ENCODE measurements at regions not wholly inside any gene's neighbourhood (a gene's known extent, or its start where the extent isn't known, plus 50 kb on each side); places are given as distances from the start of the nearest gene placed in this dataset.

GRCh38 chr1:234938135-234938534 lies 190.5 kb downstream of the TOMM20 start:
- DNase-seq, result no peak
- Histone ChIP-seq H3K4me1 (ENCODE audit: control extremely low read depth in 1 of 4, control insufficient read depth in 4 of 4, insufficient read depth in 4 of 4, low read length in 3 of 4) (peaks cover 2 to 26% (median 12%) of the 10 kb centered on the region in 4 experiments), H3K4me3 (ENCODE audit: control insufficient read depth in 1 of 7, extremely low read depth in 1 of 7, insufficient read depth in 4 of 7, low read depth in 2 of 7, low read length in 6 of 7) (no peak overlapping the region), H3K27ac (ENCODE audit: insufficient read depth in 1 of 2, low read depth in 1 of 2, low read length in 2 of 2, poor library complexity in 1 of 2, severe bottlenecking in 2 of 2) (no peak overlapping the region), H3K27me3 (replicated peaks in 2 of 5; ENCODE audit: control insufficient read depth in 4 of 5, insufficient read depth in 5 of 5, low read length in 4 of 5) (no peaks in the 10 kb centered on the region), H3K9me3 (ENCODE audit: control extremely low read depth in 1 of 5, control insufficient read depth in 4 of 5, insufficient read depth in 2 of 5, low read depth in 1 of 5, low read length in 4 of 5) (no peaks in the 10 kb centered on the region), H3K36me3 (ENCODE audit: control insufficient read depth in 4 of 4, insufficient read depth in 4 of 4, low read length in 3 of 4) (no peaks in the 10 kb centered on the region)
- ChIA-PET POLR2A (no interaction called here), CTCF (interaction anchor here (1.1 to 1.6 kb wide), 2 partner anchors 8 to 21 kb away, joined by 3 to 4 read pairs; no protein-coding TSS in a partner anchor)
- WGBS (ENCODE audit: insufficient coverage), result no CpG with 5 or more reads among the region's 1 CpG

GRCh38 chr1:234936612-234937389 lies 191.8 kb downstream of the TOMM20 start:
- H3K4me1 ChIP-seq (ENCODE audit: control extremely low read depth in 1 of 4, control insufficient read depth in 4 of 4, insufficient read depth in 4 of 4, low read length in 3 of 4), result peaks cover 2 to 31% (median 13%) of the 10 kb centered on the region in 4 experiments
- ChIA-PET CTCF (no interaction called here), POLR2A (interaction anchor here (0.5 kb wide), 1 partner anchor 10 kb away, joined by 3 read pairs; no protein-coding TSS in a partner anchor)
- WGBS (ENCODE audit: insufficient coverage), result 100% methylated on average over 1 of the region's 7 CpGs
- no peaks in the 10 kb centered on the region for H3K9me3 ChIP-seq (ENCODE audit: control extremely low read depth in 1 of 5, control insufficient read depth in 4 of 5, insufficient read depth in 2 of 5, low read depth in 1 of 5, low read length in 4 of 5)
- no peak for DNase-seq
- H3K4me3 ChIP-seq (ENCODE audit: control insufficient read depth in 1 of 7, extremely low read depth in 1 of 7, insufficient read depth in 4 of 7, low read depth in 2 of 7, low read length in 6 of 7), result no peak overlapping the region
- no peak overlapping the region for H3K27ac ChIP-seq (ENCODE audit: insufficient read depth in 1 of 2, low read depth in 1 of 2, low read length in 2 of 2, poor library complexity in 1 of 2, severe bottlenecking in 2 of 2)
- no peaks in the 10 kb centered on the region for H3K36me3 ChIP-seq (ENCODE audit: control insufficient read depth in 4 of 4, insufficient read depth in 4 of 4, low read length in 3 of 4)
- no peaks in the 10 kb centered on the region for H3K27me3 ChIP-seq (replicated peaks in 2 of 5; ENCODE audit: control insufficient read depth in 4 of 5, insufficient read depth in 5 of 5, low read length in 4 of 5)

DNA sequence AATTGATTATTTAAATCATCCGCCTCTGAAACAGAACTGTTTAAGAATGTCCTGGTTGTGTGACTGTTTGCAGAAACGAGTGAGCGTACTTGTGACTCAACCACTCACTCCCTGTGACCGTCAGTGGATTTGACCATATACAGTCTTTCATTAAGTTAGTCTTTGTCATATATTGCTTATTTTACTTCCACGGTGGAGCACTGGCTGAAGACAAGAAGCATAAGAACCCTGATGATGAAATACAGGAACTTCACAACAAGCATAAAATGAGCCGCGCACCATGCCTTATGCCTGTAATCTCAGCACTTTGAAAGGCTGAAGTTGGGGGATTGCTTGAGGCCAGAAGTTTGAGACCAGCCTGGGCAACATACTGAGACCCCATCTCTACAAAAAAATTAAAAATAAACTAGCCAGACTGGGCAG lies 194.0 kb downstream of the TOMM20 start:
- peak in 2 of 3 donors; percentile 52 to 60 for DNase-seq
- Histone ChIP-seq H3K36me3 (ENCODE audit: control insufficient read depth in 4 of 4, insufficient read depth in 4 of 4, low read length in 3 of 4) (no peaks in the 10 kb centered on the region), H3K27ac (ENCODE audit: insufficient read depth in 1 of 2, low read depth in 1 of 2, low read length in 2 of 2, poor library complexity in 1 of 2, severe bottlenecking in 2 of 2) (no peak overlapping the region), H3K9me3 (ENCODE audit: control extremely low read depth in 1 of 5, control insufficient read depth in 4 of 5, insufficient read depth in 2 of 5, low read depth in 1 of 5, low read length in 4 of 5) (no peaks in the 10 kb centered on the region), H3K4me3 (ENCODE audit: control insufficient read depth in 1 of 7, extremely low read depth in 1 of 7, insufficient read depth in 4 of 7, low read depth in 2 of 7, low read length in 6 of 7) (no peak overlapping the region), H3K4me1 (ENCODE audit: control extremely low read depth in 1 of 4, control insufficient read depth in 4 of 4, insufficient read depth in 4 of 4, low read length in 3 of 4) (peaks cover 2 to 31% (median 13%) of the 10 kb centered on the region in 4 experiments), H3K27me3 (replicated peaks in 2 of 5; ENCODE audit: control insufficient read depth in 4 of 5, insufficient read depth in 5 of 5, low read length in 4 of 5) (no peaks in the 10 kb centered on the region)
- ChIA-PET CTCF (interaction anchor here (1.4 to 2.5 kb wide), 2 partner anchors 9 to 15 kb away, joined by 3 to 9 read pairs; no protein-coding TSS in a partner anchor), POLR2A (no interaction called here)
- 86% methylated on average over 4 of the region's 7 CpGs for WGBS (ENCODE audit: insufficient coverage)

DNA sequence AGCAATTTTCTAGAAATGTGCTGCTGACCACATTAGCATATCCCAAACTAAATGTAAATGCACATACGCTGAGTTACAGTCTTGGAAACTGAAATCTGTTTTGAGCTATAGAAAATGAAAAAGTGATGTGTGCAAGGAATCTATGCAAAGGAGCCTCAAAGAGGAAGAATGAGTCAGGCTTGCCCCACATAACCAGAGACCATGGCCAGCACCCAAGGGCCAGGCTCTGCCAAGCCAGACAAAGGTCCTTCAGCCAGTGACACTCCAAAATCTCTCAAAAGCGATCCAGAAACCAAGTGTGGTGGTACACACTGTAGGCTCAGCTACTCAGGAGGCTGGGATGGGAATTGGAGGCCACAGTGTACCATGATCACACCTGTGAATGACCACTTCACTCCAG lies 195.2 kb downstream of the TOMM20 start:
- CTCF ChIA-PET, result interaction anchor here (1.0 to 2.5 kb wide), 7 partner anchors 8 to 161 kb away, joined by 3 to 9 read pairs (median 4); no protein-coding TSS in a partner anchor
- no peaks in the 10 kb centered on the region for H3K36me3 ChIP-seq (ENCODE audit: control insufficient read depth in 4 of 4, insufficient read depth in 4 of 4, low read length in 3 of 4)
- POLR2A ChIA-PET, result interaction anchor here (0.6 to 1.0 kb wide), 2 partner anchors 29 to 246 kb away, joined by 8 to 10 read pairs; no protein-coding TSS in a partner anchor
- DNase-seq, result peak in 2 of 3 donors; percentile 68 to 76
- no peaks in the 10 kb centered on the region for H3K9me3 ChIP-seq (ENCODE audit: control extremely low read depth in 1 of 5, control insufficient read depth in 4 of 5, insufficient read depth in 2 of 5, low read depth in 1 of 5, low read length in 4 of 5)
- no peaks in the 10 kb centered on the region for H3K27me3 ChIP-seq (replicated peaks in 2 of 5; ENCODE audit: control insufficient read depth in 4 of 5, insufficient read depth in 5 of 5, low read length in 4 of 5)
- peaks cover 4 to 41% (median 24%) of the 10 kb centered on the region in 4 experiments for H3K4me1 ChIP-seq (ENCODE audit: control extremely low read depth in 1 of 4, control insufficient read depth in 4 of 4, insufficient read depth in 4 of 4, low read length in 3 of 4)
- H3K4me3 ChIP-seq (ENCODE audit: control insufficient read depth in 1 of 7, extremely low read depth in 1 of 7, insufficient read depth in 4 of 7, low read depth in 2 of 7, low read length in 6 of 7), result no peak overlapping the region
- H3K27ac ChIP-seq (ENCODE audit: insufficient read depth in 1 of 2, low read depth in 1 of 2, low read length in 2 of 2, poor library complexity in 1 of 2, severe bottlenecking in 2 of 2), result no peak overlapping the region
- no CpG with 5 or more reads among the region's 2 CpGs for WGBS (ENCODE audit: insufficient coverage)

GRCh38 chr1:234932511-234933430 lies 195.9 kb downstream of the TOMM20 start:
- DNase-seq, result no peak
- Histone ChIP-seq H3K36me3 (ENCODE audit: control insufficient read depth in 4 of 4, insufficient read depth in 4 of 4, low read length in 3 of 4) (no peaks in the 10 kb centered on the region), H3K27ac (ENCODE audit: insufficient read depth in 1 of 2, low read depth in 1 of 2, low read length in 2 of 2, poor library complexity in 1 of 2, severe bottlenecking in 2 of 2) (no peak overlapping the region), H3K4me3 (ENCODE audit: control insufficient read depth in 1 of 7, extremely low read depth in 1 of 7, insufficient read depth in 4 of 7, low read depth in 2 of 7, low read length in 6 of 7) (no peak overlapping the region), H3K4me1 (ENCODE audit: control extremely low read depth in 1 of 4, control insufficient read depth in 4 of 4, insufficient read depth in 4 of 4, low read length in 3 of 4) (peaks cover 4 to 41% (median 28%) of the 10 kb centered on the region in 4 experiments), H3K27me3 (replicated peaks in 2 of 5; ENCODE audit: control insufficient read depth in 4 of 5, insufficient read depth in 5 of 5, low read length in 4 of 5) (no peaks in the 10 kb centered on the region), H3K9me3 (ENCODE audit: control extremely low read depth in 1 of 5, control insufficient read depth in 4 of 5, insufficient read depth in 2 of 5, low read depth in 1 of 5, low read length in 4 of 5) (no peaks in the 10 kb centered on the region)
- CTCF ChIA-PET, result interaction anchor here (0.7 to 3.3 kb wide), 9 partner anchors 8 to 160 kb away, joined by 3 to 11 read pairs (median 4); no protein-coding TSS in a partner anchor
- WGBS (ENCODE audit: insufficient coverage), result 92% methylated on average over 10 of the region's 15 CpGs
- POLR2A ChIA-PET, result interaction anchor here (0.6 to 1.0 kb wide), 3 partner anchors 30 to 324 kb away, joined by 3 to 8 read pairs (median 3); no protein-coding TSS in a partner anchor

DNA sequence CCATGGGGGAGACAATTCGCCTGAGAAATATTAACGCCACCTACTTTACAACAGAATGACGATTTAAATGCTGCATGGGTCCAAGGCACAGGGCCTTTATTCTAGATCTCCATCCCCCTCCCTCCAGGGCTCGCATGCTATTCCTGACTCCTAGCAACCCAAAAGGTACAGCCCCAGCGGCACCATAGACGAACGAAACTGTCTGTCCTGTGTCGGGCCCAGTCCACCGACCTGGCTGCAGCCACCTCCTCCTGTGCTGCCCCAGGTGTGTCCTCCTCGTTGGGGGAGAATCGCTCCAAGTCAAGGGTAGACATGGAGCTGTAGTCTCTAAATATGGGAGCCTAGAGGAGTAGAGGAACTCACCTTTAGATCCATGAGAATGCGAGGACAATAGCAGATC lies 196.5 kb downstream of the TOMM20 start:
- CTCF ChIA-PET, result interaction anchor here (1.5 to 3.3 kb wide), 3 partner anchors 9 to 151 kb away, joined by 3 to 11 read pairs (median 7); no protein-coding TSS in a partner anchor

More for the DNA sequence above, 196.5 kb downstream of the TOMM20 start:
- H3K27ac ChIP-seq (ENCODE audit: insufficient read depth in 1 of 2, low read depth in 1 of 2, low read length in 2 of 2, poor library complexity in 1 of 2, severe bottlenecking in 2 of 2), result no peak overlapping the region
- no peaks in the 10 kb centered on the region for H3K9me3 ChIP-seq (ENCODE audit: control extremely low read depth in 1 of 5, control insufficient read depth in 4 of 5, insufficient read depth in 2 of 5, low read depth in 1 of 5, low read length in 4 of 5)
- WGBS (ENCODE audit: insufficient coverage), result 96% methylated on average over 11 of the region's 12 CpGs
- H3K36me3 ChIP-seq (ENCODE audit: control insufficient read depth in 4 of 4, insufficient read depth in 4 of 4, low read length in 3 of 4), result no peaks in the 10 kb centered on the region
- DNase-seq, result no peak
- no peaks in the 10 kb centered on the region for H3K27me3 ChIP-seq (replicated peaks in 2 of 5; ENCODE audit: control insufficient read depth in 4 of 5, insufficient read depth in 5 of 5, low read length in 4 of 5)
- POLR2A ChIA-PET, result interaction anchor here (0.6 kb wide), 1 partner anchor 33 kb away, joined by 3 read pairs; no protein-coding TSS in a partner anchor
- H3K4me3 ChIP-seq (ENCODE audit: control insufficient read depth in 1 of 7, extremely low read depth in 1 of 7, insufficient read depth in 4 of 7, low read depth in 2 of 7, low read length in 6 of 7), result no peak overlapping the region
- peaks cover 4 to 43% (median 35%) of the 10 kb centered on the region in 4 experiments for H3K4me1 ChIP-seq (ENCODE audit: control extremely low read depth in 1 of 4, control insufficient read depth in 4 of 4, insufficient read depth in 4 of 4, low read length in 3 of 4)
